ENCODE measurements at regions not wholly inside any gene's neighbourhood (a gene's known extent, or its start where the extent isn't known, plus 50 kb on each side); places are given as distances from the start of the nearest gene placed in this dataset.

DNA sequence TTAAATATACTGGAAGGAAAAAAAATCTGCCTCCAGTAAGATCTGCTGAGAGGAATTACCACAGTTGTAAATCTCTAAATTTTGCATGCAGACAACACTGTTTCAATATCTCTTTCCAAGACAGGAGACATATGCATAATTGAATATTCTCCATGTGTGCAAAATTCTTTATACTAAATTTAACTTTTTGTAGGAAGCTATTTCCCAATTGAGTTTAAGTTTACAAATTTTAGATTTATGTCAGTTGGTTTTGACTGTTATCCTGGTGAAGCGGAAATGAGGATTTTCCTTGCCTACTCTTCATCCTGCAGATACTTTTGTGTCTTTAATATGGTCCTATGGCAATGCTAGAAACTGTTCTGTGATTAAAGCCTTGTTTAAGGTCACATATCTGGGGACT lies 1352.9 kb downstream of the FSTL5 start:
- no peak for DNase-seq
- CTCF ChIA-PET, result no interaction called here
- Mint-ChIP-seq H3K4me1 (ENCODE audit: low read depth) (no peaks in the 10 kb centered on the region), H3K9me3 (peaks cover 13% of the 10 kb centered on the region), H3K27me3 (no peaks in the 10 kb centered on the region), H3K36me3 (no peaks in the 10 kb centered on the region), H3K4me3 (no peak overlapping the region), H3K27ac (no peak overlapping the region)
- POLR2A ChIA-PET, result no interaction called here
- intact Hi-C loops (cut with micrococcal nuclease), result no loop called here

GRCh38 chr4:160811956-160812355 lies 1351.8 kb downstream of the FSTL5 start:
- peaks cover 11% of the 10 kb centered on the region for H3K9me3 Mint-ChIP-seq
- intact Hi-C loops (cut with micrococcal nuclease), result no loop called here
- no peak for DNase-seq
- H3K36me3 Mint-ChIP-seq, result no peaks in the 10 kb centered on the region
- no peaks in the 10 kb centered on the region for H3K4me1 Mint-ChIP-seq (ENCODE audit: low read depth)
- CTCF ChIA-PET, result no interaction called here
- no peaks in the 10 kb centered on the region for H3K27me3 Mint-ChIP-seq
- no peak overlapping the region for H3K27ac Mint-ChIP-seq
- H3K4me3 Mint-ChIP-seq, result no peak overlapping the region
- POLR2A ChIA-PET, result no interaction called here

- H3K27me3 Mint-ChIP-seq, result no peaks in the 10 kb centered on the region
- H3K27ac Mint-ChIP-seq, result no peak overlapping the region
- no peak overlapping the region for H3K4me3 Mint-ChIP-seq
- DNase-seq, result no peak
- peaks cover 11% of the 10 kb centered on the region for H3K9me3 Mint-ChIP-seq
- no peaks in the 10 kb centered on the region for H3K4me1 Mint-ChIP-seq (ENCODE audit: low read depth)
- intact Hi-C loops (cut with micrococcal nuclease), result no loop called here
- POLR2A ChIA-PET, result no interaction called here
- CTCF ChIA-PET, result no interaction called here
- no peaks in the 10 kb centered on the region for H3K36me3 Mint-ChIP-seq
Measured at GRCh38 chr4:160814726-160815125, 1349.1 kb downstream of the FSTL5 start.

GRCh38 chr4:160818571-160818970 lies 1345.2 kb downstream of the FSTL5 start:
- no peak overlapping the region for H3K27ac Mint-ChIP-seq
- H3K36me3 Mint-ChIP-seq, result no peaks in the 10 kb centered on the region
- intact Hi-C loops (cut with micrococcal nuclease), result no loop called here
- no peaks in the 10 kb centered on the region for H3K27me3 Mint-ChIP-seq
- ChIA-PET CTCF (no interaction called here), POLR2A (no interaction called here)
- H3K9me3 Mint-ChIP-seq, result peaks cover 4% of the 10 kb centered on the region
- no peaks in the 10 kb centered on the region for H3K4me1 Mint-ChIP-seq (ENCODE audit: low read depth)
- DNase-seq, result no peak
- H3K4me3 Mint-ChIP-seq, result no peak overlapping the region

DNA sequence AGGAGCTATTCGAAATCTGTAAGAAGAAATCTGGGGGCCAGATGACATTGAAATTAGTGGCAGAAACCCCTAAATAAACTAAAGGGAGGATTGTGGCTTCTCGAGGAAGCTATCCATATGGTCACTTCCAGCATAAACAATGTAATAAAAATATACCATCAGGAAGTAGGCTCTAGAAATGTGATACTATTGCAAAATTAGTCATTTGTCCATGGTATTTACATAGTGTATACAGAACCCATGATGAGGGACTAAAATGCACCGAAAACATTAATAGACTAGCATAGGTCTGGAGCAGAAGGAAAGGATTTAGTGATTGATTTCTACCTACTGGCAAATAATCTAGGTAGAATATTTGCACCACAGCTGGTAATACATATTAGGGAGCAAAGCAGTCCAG lies 1344.0 kb downstream of the FSTL5 start:
- Mint-ChIP-seq H3K9me3 (peaks cover 2% of the 10 kb centered on the region), H3K27me3 (no peaks in the 10 kb centered on the region), H3K4me3 (no peak overlapping the region), H3K27ac (no peak overlapping the region), H3K4me1 (ENCODE audit: low read depth) (no peaks in the 10 kb centered on the region), H3K36me3 (no peaks in the 10 kb centered on the region)
- ChIA-PET POLR2A (no interaction called here), CTCF (no interaction called here)
- intact Hi-C loops (cut with micrococcal nuclease), result no loop called here
- DNase-seq, result no peak

GRCh38 chr4:160824481-160824880 lies 1339.3 kb downstream of the FSTL5 start:
- peaks cover 7% of the 10 kb centered on the region for H3K9me3 Mint-ChIP-seq
- DNase-seq, result no peak
- ChIA-PET POLR2A (no interaction called here), CTCF (no interaction called here)
- no peaks in the 10 kb centered on the region for H3K4me1 Mint-ChIP-seq (ENCODE audit: low read depth)
- no peak overlapping the region for H3K27ac Mint-ChIP-seq
- intact Hi-C loops (cut with micrococcal nuclease), result no loop called here
- no peaks in the 10 kb centered on the region for H3K27me3 Mint-ChIP-seq
- H3K36me3 Mint-ChIP-seq, result no peaks in the 10 kb centered on the region
- H3K4me3 Mint-ChIP-seq, result no peak overlapping the region

DNA sequence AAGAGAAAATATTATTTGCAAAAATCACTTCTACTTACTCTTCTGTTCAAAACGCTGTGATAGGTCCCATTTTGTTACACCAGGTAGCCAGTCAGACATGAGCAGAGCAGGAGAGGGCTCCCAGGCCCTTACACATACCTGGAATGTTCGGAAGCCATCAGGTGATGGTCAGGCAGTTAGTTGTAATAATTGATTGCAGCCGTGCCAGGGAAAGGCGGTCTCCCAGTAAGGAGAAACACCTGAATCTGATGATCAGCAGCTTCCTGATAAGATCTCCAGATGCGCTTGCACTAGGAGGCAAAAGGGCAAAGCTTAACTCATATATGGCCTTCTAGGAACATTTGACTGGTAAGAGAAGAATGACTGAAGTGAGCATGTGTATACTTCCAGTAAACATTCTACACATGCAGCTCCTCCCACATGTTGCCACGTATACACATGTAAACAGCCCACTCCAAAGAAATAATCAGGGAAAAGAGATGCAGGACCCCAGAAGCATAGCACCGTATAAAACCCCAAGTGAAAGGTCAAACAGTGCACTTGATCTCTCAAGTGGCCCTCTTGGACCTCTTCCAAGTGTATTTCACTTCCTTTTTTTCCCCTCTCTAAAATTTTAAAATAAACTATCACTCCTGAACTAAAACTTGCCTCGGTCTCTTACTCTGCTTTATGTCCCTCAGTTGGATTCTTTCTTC lies 1338.0 kb downstream of the FSTL5 start:
- DNase-seq, result no peak
- Mint-ChIP-seq H3K4me3 (no peak overlapping the region), H3K9me3 (peaks cover 7% of the 10 kb centered on the region), H3K4me1 (ENCODE audit: low read depth) (no peaks in the 10 kb centered on the region), H3K36me3 (no peaks in the 10 kb centered on the region), H3K27ac (no peak overlapping the region), H3K27me3 (no peaks in the 10 kb centered on the region)
- ChIA-PET POLR2A (no interaction called here), CTCF (no interaction called here)
- intact Hi-C loops (cut with micrococcal nuclease), result no loop called here

DNA sequence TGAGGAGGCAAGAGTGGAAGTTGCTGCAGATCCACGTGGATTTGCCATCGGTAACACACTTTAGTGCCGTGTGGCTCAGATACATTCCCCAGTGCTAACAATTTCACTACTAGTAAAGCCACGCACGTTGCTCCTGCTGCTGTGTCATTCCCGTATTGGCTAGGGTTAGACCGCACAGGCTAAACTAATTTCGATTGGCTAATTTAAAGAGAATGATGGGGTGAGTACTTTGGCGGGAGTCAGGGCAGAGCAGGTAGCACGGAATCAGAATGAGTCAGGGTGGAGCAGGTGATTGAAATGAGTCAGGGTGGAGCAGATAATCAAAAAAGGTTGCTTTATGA lies 1337.5 kb downstream of the FSTL5 start:
- Mint-ChIP-seq H3K4me1 (ENCODE audit: low read depth) (no peaks in the 10 kb centered on the region), H3K9me3 (peaks cover 7% of the 10 kb centered on the region), H3K27me3 (no peaks in the 10 kb centered on the region), H3K27ac (no peak overlapping the region), H3K4me3 (no peak overlapping the region), H3K36me3 (no peaks in the 10 kb centered on the region)
- ChIA-PET POLR2A (no interaction called here), CTCF (no interaction called here)
- DNase-seq, result no peak
- intact Hi-C loops (cut with micrococcal nuclease), result no loop called here

DNA sequence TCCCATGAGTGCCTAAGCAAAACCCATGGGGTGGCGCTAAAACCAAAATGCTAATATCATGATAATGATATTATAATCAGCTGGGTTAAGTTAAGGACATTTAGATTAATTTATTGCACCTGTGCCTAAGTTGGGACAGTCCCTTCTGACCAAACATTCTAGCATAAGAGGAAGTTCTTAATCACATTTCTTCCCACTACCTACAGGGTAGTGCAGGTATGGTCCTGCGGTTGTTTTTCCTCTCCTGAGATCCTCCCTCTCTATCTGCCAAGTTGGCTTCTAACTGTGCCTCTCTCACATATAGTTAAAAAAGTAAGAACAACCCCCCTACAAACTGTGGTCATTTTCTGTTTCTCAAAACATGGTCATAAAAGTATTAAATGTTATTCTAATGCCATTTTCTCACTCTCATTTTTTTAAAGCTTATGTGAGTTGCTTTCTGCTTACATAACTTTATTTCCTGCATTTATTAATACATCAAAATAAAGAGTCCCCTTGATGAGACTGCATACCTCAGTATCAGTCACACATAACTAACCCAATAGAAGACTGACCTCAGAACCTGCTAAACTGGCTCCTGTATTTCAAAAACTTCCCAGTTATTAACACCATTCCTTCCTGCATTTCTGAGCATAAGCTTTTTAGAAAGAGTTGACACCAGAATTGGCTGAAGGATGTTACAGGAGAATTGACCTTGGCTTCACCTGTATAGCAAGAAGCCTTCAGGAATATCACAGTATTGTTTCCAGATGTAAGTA lies 1332.5 kb downstream of the FSTL5 start:
- POLR2A ChIA-PET, result no interaction called here
- no peak for DNase-seq
- intact Hi-C loops (cut with micrococcal nuclease), result no loop called here
- Mint-ChIP-seq H3K4me1 (ENCODE audit: low read depth) (no peaks in the 10 kb centered on the region), H3K36me3 (no peaks in the 10 kb centered on the region), H3K4me3 (no peak overlapping the region), H3K27me3 (no peaks in the 10 kb centered on the region), H3K27ac (no peak overlapping the region), H3K9me3 (peaks cover 6% of the 10 kb centered on the region)
- CTCF ChIA-PET, result no interaction called here

DNA sequence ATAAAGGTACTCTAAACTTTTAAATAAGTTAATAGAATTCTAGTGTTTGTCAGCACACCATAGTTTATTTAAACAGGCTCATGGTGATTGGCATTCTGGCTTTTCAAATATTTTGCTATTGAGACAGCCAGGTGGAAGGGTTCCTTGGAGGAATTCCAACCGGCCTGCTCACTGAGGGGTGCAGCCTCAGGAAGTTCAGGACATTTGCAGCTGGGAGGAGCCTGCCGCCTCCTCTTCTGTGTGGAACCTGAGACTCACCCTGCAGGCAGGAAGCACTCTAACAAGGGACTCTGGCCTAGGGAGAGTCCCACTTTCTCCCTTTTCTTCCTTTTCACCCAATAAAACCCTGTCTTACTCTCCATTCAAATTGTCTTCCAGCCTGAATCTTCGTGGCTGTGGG lies 1328.0 kb downstream of the FSTL5 start:
- H3K9me3 Mint-ChIP-seq, result peaks cover 4% of the 10 kb centered on the region
- ChIA-PET POLR2A (no interaction called here), CTCF (no interaction called here)
- DNase-seq, result no peak
- intact Hi-C loops (cut with micrococcal nuclease), result no loop called here
- no peak overlapping the region for H3K4me3 Mint-ChIP-seq
- H3K4me1 Mint-ChIP-seq (ENCODE audit: low read depth), result no peaks in the 10 kb centered on the region
- H3K36me3 Mint-ChIP-seq, result no peaks in the 10 kb centered on the region
- no peaks in the 10 kb centered on the region for H3K27me3 Mint-ChIP-seq
- no peak overlapping the region for H3K27ac Mint-ChIP-seq

GRCh38 chr4:160836431-160836830 lies 1327.4 kb downstream of the FSTL5 start:
- CTCF ChIA-PET, result no interaction called here
- H3K9me3 Mint-ChIP-seq, result peaks cover 4% of the 10 kb centered on the region
- H3K36me3 Mint-ChIP-seq, result no peaks in the 10 kb centered on the region
- no peak overlapping the region for H3K27ac Mint-ChIP-seq
- H3K27me3 Mint-ChIP-seq, result no peaks in the 10 kb centered on the region
- no peak overlapping the region for H3K4me3 Mint-ChIP-seq
- DNase-seq, result no peak
- intact Hi-C loops (cut with micrococcal nuclease), result no loop called here
- POLR2A ChIA-PET, result no interaction called here
- no peaks in the 10 kb centered on the region for H3K4me1 Mint-ChIP-seq (ENCODE audit: low read depth)

GRCh38 chr4:160846121-160846520 lies 1317.7 kb downstream of the FSTL5 start:
- POLR2A ChIA-PET, result no interaction called here
- Mint-ChIP-seq H3K27ac (no peak overlapping the region), H3K9me3 (peaks cover 14% of the 10 kb centered on the region), H3K4me1 (ENCODE audit: low read depth) (no peaks in the 10 kb centered on the region), H3K4me3 (no peak overlapping the region), H3K36me3 (no peaks in the 10 kb centered on the region), H3K27me3 (no peaks in the 10 kb centered on the region)
- CTCF ChIA-PET, result no interaction called here
- no peak for DNase-seq
- intact Hi-C loops (cut with micrococcal nuclease), result no loop called here

- intact Hi-C loops (cut with micrococcal nuclease), result no loop called here
- H3K36me3 Mint-ChIP-seq, result no peaks in the 10 kb centered on the region
- ChIA-PET POLR2A (no interaction called here), CTCF (no interaction called here)
- no peak overlapping the region for H3K4me3 Mint-ChIP-seq
- no peak for DNase-seq
- no peak overlapping the region for H3K27ac Mint-ChIP-seq
- H3K4me1 Mint-ChIP-seq (ENCODE audit: low read depth), result no peaks in the 10 kb centered on the region
- H3K9me3 Mint-ChIP-seq, result peaks cover 14% of the 10 kb centered on the region
- H3K27me3 Mint-ChIP-seq, result no peaks in the 10 kb centered on the region
Measured at GRCh38 chr4:160847228-160847627, 1316.6 kb downstream of the FSTL5 start.

All from activated CD4-positive, alpha-beta memory T cell treated with anti-CD3 and anti-CD28 coated beads for 36 hours (primary cell).